Liver (tissue), 8 donors: ENCODE measurements at regions not wholly inside any gene's neighbourhood (a gene's known extent, or its start where the extent isn't known, plus 50 kb on each side); places are given as distances from the start of the nearest gene placed in this dataset.

Experiments used
- DNase-seq: peaks from one replicate; pipeline ENCODE4 v3.0.0-alpha.2; 2017; ENCODE audit warnings: low spot score
- H3K27ac ChIP-seq, 2 donors: one replicate each; pipeline ENCODE4 v1.7.0; 2013; ENCODE audit warnings: inconsistent platforms in 2 of 2, low read length in 2 of 2, control low read depth in 1 of 2, low read depth in 1 of 2, mild to moderate bottlenecking in 1 of 2
- H3K27me3 ChIP-seq, 4 donors: one replicate each; pipeline versions ENCODE4 v1.6.1 to v1.7.0; 2013; ENCODE audit warnings: low read length in 3 of 4, inconsistent platforms in 1 of 4, mild to moderate bottlenecking in 1 of 4, moderate library complexity in 1 of 4; ENCODE audit not compliant: control insufficient read depth in 4 of 4, insufficient read depth in 4 of 4
- H3K36me3 ChIP-seq, 4 donors: one replicate each; pipeline versions ENCODE4 v1.6.1 to v1.7.0; 2013; ENCODE audit warnings: low read length in 3 of 4, mild to moderate bottlenecking in 3 of 4, low read depth in 1 of 4, moderate library complexity in 1 of 4; ENCODE audit not compliant: control insufficient read depth in 4 of 4, insufficient read depth in 3 of 4
- H3K4me1 ChIP-seq, 4 donors: one replicate each; pipeline versions ENCODE4 v1.6.1 to v1.7.0; 2013; ENCODE audit warnings: low read length in 3 of 4, mild to moderate bottlenecking in 3 of 4, moderate library complexity in 1 of 4; ENCODE audit not compliant: control insufficient read depth in 4 of 4, insufficient read depth in 4 of 4
- H3K4me3 ChIP-seq, 3 donors: one replicate each; pipeline versions ENCODE4 v1.6.1 to v1.7.0; 2013; ENCODE audit warnings: low read length in 3 of 3, control low read depth in 1 of 3, low read depth in 1 of 3, mild to moderate bottlenecking in 1 of 3
- H3K9ac ChIP-seq, 2 donors: one replicate each; pipeline ENCODE4 v1.7.0; 2013; ENCODE audit warnings: low read length in 2 of 2, mild to moderate bottlenecking in 2 of 2, moderate library complexity in 2 of 2, control low read depth in 1 of 2, low read depth in 1 of 2
- H3K9me3 ChIP-seq, 4 donors: one replicate each; pipeline versions ENCODE4 v1.6.1 to v1.7.0; 2013; ENCODE audit warnings: low read length in 3 of 4; ENCODE audit not compliant: control insufficient read depth in 4 of 4
- CTCF ChIP-seq: fragments of 150-350 bp; IDR thresholded peaks from 2 replicates; pipeline ENCODE4 v1.5.1; 2017; ENCODE audit warnings: improper control_type of control experiment, low read depth, low read length; ENCODE audit not compliant: missing input control
- EGR1 ChIP-seq, 2 donors: IDR thresholded peaks; 2 replicates each; pipeline ENCODE4 v1.6.1; 2016 to 2018; ENCODE audit warnings: antibody characterized with exemption in 2 of 2, low read depth in 2 of 2
- GABPA ChIP-seq, 2 donors: IDR thresholded peaks in 1 of 2; conservative IDR thresholded peaks in 1 of 2; 2 replicates each; pipeline ENCODE4 v1.6.1; 2016; ENCODE audit warnings: antibody characterized with exemption in 2 of 2, mild to moderate bottlenecking in 1 of 2, moderate library complexity in 1 of 2
- HNF4A ChIP-seq, 2 donors: conservative IDR thresholded peaks; 2 replicates each; pipeline ENCODE4 v1.6.1; 2016; ENCODE audit warnings: antibody characterized with exemption in 2 of 2, mild to moderate bottlenecking in 2 of 2
- HNF4G ChIP-seq: IDR thresholded peaks from 2 replicates; pipeline ENCODE4 v1.6.1; 2016; ENCODE audit warnings: antibody characterized with exemption
- NR2F2 ChIP-seq: IDR thresholded peaks from 2 replicates; pipeline ENCODE4 v1.6.1; 2016; ENCODE audit warnings: antibody characterized with exemption
- RAD21 ChIP-seq, 2 donors: IDR thresholded peaks; 2 replicates each; pipeline ENCODE4 v1.6.1; 2016; ENCODE audit warnings: antibody characterized with exemption in 2 of 2, mild to moderate bottlenecking in 2 of 2
- RXRA ChIP-seq, 2 donors: IDR thresholded peaks; 2 replicates each; pipeline ENCODE4 v1.6.1; 2017 to 2018; ENCODE audit warnings: antibody characterized with exemption in 2 of 2, mild to moderate bottlenecking in 1 of 2
- TAF1 ChIP-seq: conservative IDR thresholded peaks from 2 replicates; pipeline ENCODE4 v1.6.1; 2016; ENCODE audit warnings: antibody characterized with exemption, mild to moderate bottlenecking
- YY1 ChIP-seq: IDR thresholded peaks from 2 replicates; pipeline ENCODE4 v1.6.1; 2016; ENCODE audit warnings: antibody characterized with exemption, mild to moderate bottlenecking
- WGBS: extraction: QIAGEN DNeasy Blood & Tissue Kit; methylation state at CpG from one replicate; pipeline ENCODE4 v1.1.7; 2013; 5-methylcytosine and 5-hydroxymethylcytosine counted together
- TF ChIP-seq, protein P1 (sequence below): IDR thresholded peaks from 2 replicates; pipeline ENCODE4 v1.6.1; 2016; ENCODE audit warnings: antibody characterized with exemption, mild to moderate bottlenecking
- TF ChIP-seq, protein P2 (sequence below): IDR thresholded peaks from 2 replicates; pipeline ENCODE4 v1.6.1; 2016; ENCODE audit warnings: antibody characterized with exemption
- donor health status: healthy.
- donor health status: healthy.
- donor health status: healthy.
- donor health status: healthy.
- donor health status: healthy.

GRCh38 chr5:142479150-142479549, 154.3 kb upstream of the SPRY4 start:
- Histone ChIP-seq H3K27ac (no peak overlapping the region), H3K9me3 (peaks cover 0 to 5% (median 1%) of the 10 kb centered on the region in 4 donors), H3K4me3 (no peak overlapping the region), H3K36me3 (no peaks in the 10 kb centered on the region), H3K4me1 (peaks cover 0 to 7% (median 3%) of the 10 kb centered on the region in 4 donors), H3K27me3 (no peaks in the 10 kb centered on the region), H3K9ac (no peak overlapping the region)
- no peak for DNase-seq
- TF ChIP-seq NR2F2, result no peak

DNA sequence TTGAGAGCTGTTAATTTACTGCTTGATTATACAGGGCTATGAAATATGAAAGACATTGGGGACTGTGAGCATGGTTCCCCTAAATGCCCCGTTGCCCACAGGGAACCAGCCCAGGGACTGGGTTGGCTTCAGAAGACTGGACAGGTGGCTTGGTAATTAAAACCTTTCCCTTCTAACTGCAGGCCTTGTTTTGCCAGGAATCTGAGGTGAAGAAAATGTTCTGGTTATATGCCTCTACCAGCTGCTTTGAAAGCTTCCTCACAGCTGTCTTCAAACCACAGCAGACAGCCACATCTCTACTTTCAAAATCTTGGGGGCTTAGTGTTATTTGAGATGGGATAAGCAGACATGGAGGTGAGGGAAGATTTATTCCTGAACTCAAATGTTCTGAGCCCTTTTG, 153.3 kb upstream of the SPRY4 start:
- H3K9me3 ChIP-seq, result peaks cover 0 to 5% (median 1%) of the 10 kb centered on the region in 4 donors
- TF ChIP-seq HNF4G (no peak), CTCF (no peak), TAF1 (no peak), RAD21 (IDR thresholded peaks at IDR 0.05) (no peak), NR2F2 (no peak), RXRA (IDR thresholded peaks at IDR 0.05) (no peak), HNF4A (conservative IDR thresholded peaks at IDR 0.05) (no peak), GABPA (IDR thresholded peaks at IDR 0.05 in 1 of 2, conservative IDR thresholded peaks at IDR 0.05 in 1 of 2) (no peak), EGR1 (IDR thresholded peaks at IDR 0.05; ENCODE audit: low read depth in 2 of 2) (no peak), YY1 (no peak)
- TF ChIP-seq, protein P1, sequence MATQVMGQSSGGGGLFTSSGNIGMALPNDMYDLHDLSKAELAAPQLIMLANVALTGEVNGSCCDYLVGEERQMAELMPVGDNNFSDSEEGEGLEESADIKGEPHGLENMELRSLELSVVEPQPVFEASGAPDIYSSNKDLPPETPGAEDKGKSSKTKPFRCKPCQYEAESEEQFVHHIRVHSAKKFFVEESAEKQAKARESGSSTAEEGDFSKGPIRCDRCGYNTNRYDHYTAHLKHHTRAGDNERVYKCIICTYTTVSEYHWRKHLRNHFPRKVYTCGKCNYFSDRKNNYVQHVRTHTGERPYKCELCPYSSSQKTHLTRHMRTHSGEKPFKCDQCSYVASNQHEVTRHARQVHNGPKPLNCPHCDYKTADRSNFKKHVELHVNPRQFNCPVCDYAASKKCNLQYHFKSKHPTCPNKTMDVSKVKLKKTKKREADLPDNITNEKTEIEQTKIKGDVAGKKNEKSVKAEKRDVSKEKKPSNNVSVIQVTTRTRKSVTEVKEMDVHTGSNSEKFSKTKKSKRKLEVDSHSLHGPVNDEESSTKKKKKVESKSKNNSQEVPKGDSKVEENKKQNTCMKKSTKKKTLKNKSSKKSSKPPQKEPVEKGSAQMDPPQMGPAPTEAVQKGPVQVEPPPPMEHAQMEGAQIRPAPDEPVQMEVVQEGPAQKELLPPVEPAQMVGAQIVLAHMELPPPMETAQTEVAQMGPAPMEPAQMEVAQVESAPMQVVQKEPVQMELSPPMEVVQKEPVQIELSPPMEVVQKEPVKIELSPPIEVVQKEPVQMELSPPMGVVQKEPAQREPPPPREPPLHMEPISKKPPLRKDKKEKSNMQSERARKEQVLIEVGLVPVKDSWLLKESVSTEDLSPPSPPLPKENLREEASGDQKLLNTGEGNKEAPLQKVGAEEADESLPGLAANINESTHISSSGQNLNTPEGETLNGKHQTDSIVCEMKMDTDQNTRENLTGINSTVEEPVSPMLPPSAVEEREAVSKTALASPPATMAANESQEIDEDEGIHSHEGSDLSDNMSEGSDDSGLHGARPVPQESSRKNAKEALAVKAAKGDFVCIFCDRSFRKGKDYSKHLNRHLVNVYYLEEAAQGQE, result no peak
- TF ChIP-seq, protein P2, sequence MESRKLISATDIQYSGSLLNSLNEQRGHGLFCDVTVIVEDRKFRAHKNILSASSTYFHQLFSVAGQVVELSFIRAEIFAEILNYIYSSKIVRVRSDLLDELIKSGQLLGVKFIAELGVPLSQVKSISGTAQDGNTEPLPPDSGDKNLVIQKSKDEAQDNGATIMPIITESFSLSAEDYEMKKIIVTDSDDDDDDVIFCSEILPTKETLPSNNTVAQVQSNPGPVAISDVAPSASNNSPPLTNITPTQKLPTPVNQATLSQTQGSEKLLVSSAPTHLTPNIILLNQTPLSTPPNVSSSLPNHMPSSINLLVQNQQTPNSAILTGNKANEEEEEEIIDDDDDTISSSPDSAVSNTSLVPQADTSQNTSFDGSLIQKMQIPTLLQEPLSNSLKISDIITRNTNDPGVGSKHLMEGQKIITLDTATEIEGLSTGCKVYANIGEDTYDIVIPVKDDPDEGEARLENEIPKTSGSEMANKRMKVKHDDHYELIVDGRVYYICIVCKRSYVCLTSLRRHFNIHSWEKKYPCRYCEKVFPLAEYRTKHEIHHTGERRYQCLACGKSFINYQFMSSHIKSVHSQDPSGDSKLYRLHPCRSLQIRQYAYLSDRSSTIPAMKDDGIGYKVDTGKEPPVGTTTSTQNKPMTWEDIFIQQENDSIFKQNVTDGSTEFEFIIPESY, result no peak
- H3K27ac ChIP-seq, result no peak overlapping the region
- H3K4me1 ChIP-seq, result peaks cover 0 to 7% (median 1%) of the 10 kb centered on the region in 4 donors
- no peaks in the 10 kb centered on the region for H3K27me3 ChIP-seq
- WGBS, result 90% methylated on average over 1 of the region's 1 CpG
- H3K9ac ChIP-seq, result no peak overlapping the region
- DNase-seq, result no peak
- H3K36me3 ChIP-seq, result no peaks in the 10 kb centered on the region
- no peak overlapping the region for H3K4me3 ChIP-seq
